SK-N-SH (cell line): ENCODE measurements at regions not wholly inside any gene's neighbourhood (a gene's known extent, or its start where the extent isn't known, plus 50 kb on each side); places are given as distances from the start of the nearest gene placed in this dataset.

Source experiments
- CTCF ChIA-PET: fragments of 300-600, 350-600 bp; formaldehyde crosslinking; extraction: SDS; loops from one replicate; lab custom pipeline; 2021; lab: Yijun Ruan, JAX
- POLR2A ChIA-PET: fragments of 350-600 bp; sonication (Branson Sonifier 250); formaldehyde crosslinking; extraction: SDS; loops from one replicate; lab custom pipeline; 2020; ENCODE audit warnings: antibody characterized with exemption, inconsistent platforms; lab: Yijun Ruan, JAX
- DNase-seq: peaks from one replicate; pipeline ENCODE4 v3.0.0; 2012
- H2AFZ ChIP-seq: fragments of 200-600 bp; sonication (generic); 2 replicates; pipeline ENCODE4 v1.8.1; 2016; ENCODE audit warnings: antibody characterized with exemption, mild to moderate bottlenecking, low read depth
- H3F3A ChIP-seq: fragments of 200-600 bp; sonication (generic); replicated peaks from 2 replicates; pipeline ENCODE3; 2016; ENCODE audit warnings: antibody characterized with exemption, mild to moderate bottlenecking; ENCODE audit not compliant: insufficient read depth
- H3K27ac ChIP-seq, 2 experiments: fragments of 200-500 bp in 1 of 2; fragments of 200-600 bp in 1 of 2; sonication (Bioruptor generic) in 1 of 2; sonication (generic), shearing (Covaris generic) in 1 of 2; 2 replicates each; pipeline versions ENCODE4 v1.5.1 to v1.6.1; 2014 to 2016; ENCODE audit warnings: low read depth in 2 of 2, inconsistent platforms in 1 of 2, low read length in 1 of 2, mild to moderate bottlenecking in 1 of 2, mixed read lengths in 1 of 2
- H3K27me3 ChIP-seq: fragments of 200-600 bp; sonication (generic), shearing (Covaris generic); 2 replicates; pipeline ENCODE4 v1.6.1; 2016; ENCODE audit warnings: mixed run types; ENCODE audit not compliant: insufficient read depth
- H3K36me3 ChIP-seq, 2 experiments: fragments of 200-500 bp in 1 of 2; fragments of 200-600 bp in 1 of 2; sonication (Bioruptor generic) in 1 of 2; sonication (generic) in 1 of 2; replicated peaks in 1 of 2; 2 replicates each; pipeline versions ENCODE3 to v1.5.1; 2014 to 2016; ENCODE audit warnings: low read length in 1 of 2, mild to moderate bottlenecking in 1 of 2; ENCODE audit not compliant: insufficient read depth in 2 of 2, control insufficient read depth in 1 of 2
- H3K4me1 ChIP-seq, 2 experiments: fragments of 200-500 bp in 1 of 2; fragments of 200-600 bp in 1 of 2; sonication (Bioruptor generic) in 1 of 2; sonication (generic), shearing (Covaris generic) in 1 of 2; 2 replicates each; pipeline versions ENCODE4 v1.5.1 to v1.6.1; 2014 to 2016; ENCODE audit warnings: low read depth in 1 of 2, low read length in 1 of 2, mixed run types in 1 of 2; ENCODE audit not compliant: insufficient read depth in 2 of 2, control insufficient read depth in 1 of 2
- H3K4me2 ChIP-seq: fragments of 200-600 bp; sonication (generic), shearing (Covaris generic); 2 replicates; pipeline ENCODE4 v1.6.1; 2017; ENCODE audit warnings: mixed run types
- H3K4me3 ChIP-seq, 2 experiments: fragments of 200-500 bp in 1 of 2; fragments of 200-600 bp in 1 of 2; sonication (Bioruptor generic) in 1 of 2; sonication (generic), shearing (Covaris generic) in 1 of 2; 2 replicates each; pipeline versions ENCODE4 v1.5.1 to v1.8.1; 2014 to 2016; ENCODE audit warnings: low read depth in 2 of 2, inconsistent platforms in 1 of 2, low read length in 1 of 2, mild to moderate bottlenecking in 1 of 2, mixed read lengths in 1 of 2, moderate library complexity in 1 of 2
- H3K79me2 ChIP-seq: fragments of 200-600 bp; sonication (generic); 2 replicates; pipeline ENCODE4 v1.8.1; 2017; ENCODE audit warnings: mild to moderate bottlenecking; ENCODE audit not compliant: insufficient read depth
- H3K9ac ChIP-seq: fragments of 200-600 bp; sonication (generic); 2 replicates; pipeline ENCODE4 v1.6.1; 2017; ENCODE audit warnings: mixed run types
- H3K9me2 ChIP-seq: fragments of 200-600 bp; sonication (generic); 2 replicates; pipeline ENCODE4 v1.6.1; 2017; ENCODE audit warnings: mixed run types
- H3K9me3 ChIP-seq: fragments of 200-600 bp; sonication (generic); 2 replicates; pipeline ENCODE4 v1.6.1; 2017; ENCODE audit warnings: mixed run types, mild to moderate bottlenecking, moderate library complexity
- H4K20me1 ChIP-seq: fragments of 200-600 bp; sonication (generic); 2 replicates; pipeline ENCODE4 v1.6.1; 2017; ENCODE audit warnings: mild to moderate bottlenecking, mixed run types; ENCODE audit not compliant: insufficient read depth
- CHD2 ChIP-seq: fragments of 150-350 bp; IDR thresholded peaks from 2 replicates; pipeline ENCODE4 v1.6.1; 2018; ENCODE audit warnings: low read length; ENCODE audit not compliant: partially characterized antibody
- ELF1 ChIP-seq: IDR thresholded peaks from 2 replicates; pipeline ENCODE4 v1.4.0; 2012
- EP300 ChIP-seq, 2 experiments: IDR thresholded peaks; 2 replicates each; pipeline versions ENCODE4 v1.4.0 to v1.6.1; 2012; ENCODE audit warnings: borderline replicate concordance in 1 of 2, low read depth in 1 of 2, low read length in 1 of 2
- FOXM1 ChIP-seq: IDR thresholded peaks from 2 replicates; pipeline ENCODE4 v1.4.0; 2012; ENCODE audit warnings: low read depth, mild to moderate bottlenecking
- JUND ChIP-seq: IDR thresholded peaks from 2 replicates; pipeline ENCODE4 v1.4.0; 2012
- MEF2A ChIP-seq: IDR thresholded peaks from 2 replicates; pipeline ENCODE4 v1.4.0; 2012; ENCODE audit warnings: low read depth, borderline replicate concordance
- MXI1 ChIP-seq: IDR thresholded peaks from 2 replicates; pipeline ENCODE4 v1.6.1; 2012; ENCODE audit warnings: mild to moderate bottlenecking, low read depth, low read length, improper control_type of control experiment
- NFIC ChIP-seq: IDR thresholded peaks from 2 replicates; pipeline ENCODE4 v1.4.0; 2012; ENCODE audit warnings: borderline replicate concordance
- POLR2AphosphoS5 ChIP-seq: IDR thresholded peaks from 2 replicates; pipeline ENCODE4 v1.6.1; 2012; ENCODE audit warnings: low read depth, low read length
- RCOR1 ChIP-seq: fragments of 150-350 bp; IDR thresholded peaks from 2 replicates; pipeline ENCODE4 v1.6.1; 2017; ENCODE audit warnings: antibody characterized with exemption, low read length
- RFX5 ChIP-seq: IDR thresholded peaks from 2 replicates; pipeline ENCODE4 v1.6.1; 2012; ENCODE audit warnings: mild to moderate bottlenecking, improper control_type of control experiment, low read length
- RXRA ChIP-seq: IDR thresholded peaks from 2 replicates; pipeline ENCODE4 v1.4.0; 2012; ENCODE audit warnings: low read depth, mild to moderate bottlenecking, borderline replicate concordance
- SIN3A ChIP-seq: IDR thresholded peaks from 2 replicates; pipeline ENCODE4 v1.6.1; 2012; ENCODE audit warnings: low read depth, mild to moderate bottlenecking, low read length, moderate library complexity, borderline replicate concordance
- TCF12 ChIP-seq: IDR thresholded peaks from 2 replicates; pipeline ENCODE4 v1.4.0; 2012
- USF1 ChIP-seq: IDR thresholded peaks from 2 replicates; pipeline ENCODE4 v1.4.0; 2012; ENCODE audit warnings: low read depth, borderline replicate concordance
- USF2 ChIP-seq: fragments of 150-350 bp; IDR thresholded peaks from 2 replicates; pipeline ENCODE4 v1.6.1; 2017; ENCODE audit warnings: antibody characterized with exemption, low read length, low read depth, borderline replicate concordance
- YY1 ChIP-seq: IDR thresholded peaks from 2 replicates; pipeline ENCODE4 v1.4.0; 2012; ENCODE audit warnings: low read depth, mild to moderate bottlenecking
- WGBS: methylation state at CpG from one replicate; pipeline ENCODE4 v1.1.6; 2017; ENCODE audit warnings: low lambda C conversion rate; 5-methylcytosine and 5-hydroxymethylcytosine counted together
- TF ChIP-seq, protein P1 (sequence below): fragments of 200-600 bp; sonication (generic); IDR thresholded peaks from 2 replicates; pipeline ENCODE4 v1.6.1; 2017; ENCODE audit warnings: antibody characterized with exemption, mild to moderate bottlenecking, moderate library complexity
- TF ChIP-seq, protein P2 (sequence below): IDR thresholded peaks from 2 replicates; pipeline ENCODE4; 2012
- TF ChIP-seq, protein P3 (sequence below): IDR thresholded peaks from 2 replicates; pipeline ENCODE4 v1.6.1; 2012; ENCODE audit warnings: mild to moderate bottlenecking, low read depth, low read length, moderate library complexity

GRCh38 chr6:56887086-56887485 lies 67.8 kb upstream of the BEND6 start:
- H3K27me3 ChIP-seq = no peaks in the 10 kb centered on the region
- ChIA-PET CTCF (interaction anchor here (0.9 to 3.6 kb wide), 3 partner anchors 16 to 249 kb away, joined by 4 to 11 read pairs (median 7); no protein-coding TSS in a partner anchor), POLR2A (no interaction called here)
- H3K4me1 ChIP-seq = peaks cover 3 to 6% of the 10 kb centered on the region in 2 experiments; a peak in 3 of 4 replicates
- H2AFZ ChIP-seq = no peak overlapping the region
- no peaks in the 10 kb centered on the region for H4K20me1 ChIP-seq
- no peak overlapping the region for H3K27ac ChIP-seq
- TF ChIP-seq MEF2A = no peak
- TF ChIP-seq, protein P1, sequence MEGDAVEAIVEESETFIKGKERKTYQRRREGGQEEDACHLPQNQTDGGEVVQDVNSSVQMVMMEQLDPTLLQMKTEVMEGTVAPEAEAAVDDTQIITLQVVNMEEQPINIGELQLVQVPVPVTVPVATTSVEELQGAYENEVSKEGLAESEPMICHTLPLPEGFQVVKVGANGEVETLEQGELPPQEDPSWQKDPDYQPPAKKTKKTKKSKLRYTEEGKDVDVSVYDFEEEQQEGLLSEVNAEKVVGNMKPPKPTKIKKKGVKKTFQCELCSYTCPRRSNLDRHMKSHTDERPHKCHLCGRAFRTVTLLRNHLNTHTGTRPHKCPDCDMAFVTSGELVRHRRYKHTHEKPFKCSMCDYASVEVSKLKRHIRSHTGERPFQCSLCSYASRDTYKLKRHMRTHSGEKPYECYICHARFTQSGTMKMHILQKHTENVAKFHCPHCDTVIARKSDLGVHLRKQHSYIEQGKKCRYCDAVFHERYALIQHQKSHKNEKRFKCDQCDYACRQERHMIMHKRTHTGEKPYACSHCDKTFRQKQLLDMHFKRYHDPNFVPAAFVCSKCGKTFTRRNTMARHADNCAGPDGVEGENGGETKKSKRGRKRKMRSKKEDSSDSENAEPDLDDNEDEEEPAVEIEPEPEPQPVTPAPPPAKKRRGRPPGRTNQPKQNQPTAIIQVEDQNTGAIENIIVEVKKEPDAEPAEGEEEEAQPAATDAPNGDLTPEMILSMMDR = no peak
- TF ChIP-seq ELF1 = no peak
- no peak for TF ChIP-seq USF1
- TF ChIP-seq FOXM1 = no peak
- TF ChIP-seq JUND = no peak
- TF ChIP-seq RFX5 = no peak
- TF ChIP-seq TCF12 = no peak
- no peak for TF ChIP-seq USF2
- H3F3A ChIP-seq = peaks cover 25% of the 10 kb centered on the region
- no peak overlapping the region for H3K4me2 ChIP-seq
- peaks cover 0 to 10% of the 10 kb centered on the region in 2 experiments for H3K36me3 ChIP-seq
- H3K79me2 ChIP-seq = peaks cover 12% of the 10 kb centered on the region
- WGBS = 100% methylated on average over 1 of the region's 1 CpG
- DNase-seq = no peak
- H3K9ac ChIP-seq = no peak overlapping the region
- no peaks in the 10 kb centered on the region for H3K9me2 ChIP-seq
- no peak overlapping the region for H3K4me3 ChIP-seq
- H3K9me3 ChIP-seq = no peaks in the 10 kb centered on the region

- no peak overlapping the region for H2AFZ ChIP-seq
- peaks cover 9% of the 10 kb centered on the region; the same call in 1 of the 2 replicates for H3K79me2 ChIP-seq
- no peak for DNase-seq
- no peak overlapping the region for H3K4me2 ChIP-seq
- H3K9ac ChIP-seq = no peak overlapping the region
- H3K9me2 ChIP-seq = no peaks in the 10 kb centered on the region
- H3K27me3 ChIP-seq = no peaks in the 10 kb centered on the region
- ChIA-PET POLR2A (no interaction called here), CTCF (interaction anchor here (1.0 to 2.1 kb wide), 2 partner anchors 25 to 26 kb away, joined by 3 to 6 read pairs; no protein-coding TSS in a partner anchor)
- no peak overlapping the region for H3K27ac ChIP-seq
- H3K4me1 ChIP-seq = no peaks in the 10 kb centered on the region; a peak in 1 of 4 replicates
- peaks cover 0 to 7% of the 10 kb centered on the region in 2 experiments for H3K36me3 ChIP-seq
- H4K20me1 ChIP-seq = no peaks in the 10 kb centered on the region
- WGBS = 96% methylated on average over 2 of the region's 2 CpGs
- no peak overlapping the region for H3K4me3 ChIP-seq
- H3K9me3 ChIP-seq = no peaks in the 10 kb centered on the region
- TF ChIP-seq POLR2AphosphoS5 = no peak
- TF ChIP-seq, protein P2, sequence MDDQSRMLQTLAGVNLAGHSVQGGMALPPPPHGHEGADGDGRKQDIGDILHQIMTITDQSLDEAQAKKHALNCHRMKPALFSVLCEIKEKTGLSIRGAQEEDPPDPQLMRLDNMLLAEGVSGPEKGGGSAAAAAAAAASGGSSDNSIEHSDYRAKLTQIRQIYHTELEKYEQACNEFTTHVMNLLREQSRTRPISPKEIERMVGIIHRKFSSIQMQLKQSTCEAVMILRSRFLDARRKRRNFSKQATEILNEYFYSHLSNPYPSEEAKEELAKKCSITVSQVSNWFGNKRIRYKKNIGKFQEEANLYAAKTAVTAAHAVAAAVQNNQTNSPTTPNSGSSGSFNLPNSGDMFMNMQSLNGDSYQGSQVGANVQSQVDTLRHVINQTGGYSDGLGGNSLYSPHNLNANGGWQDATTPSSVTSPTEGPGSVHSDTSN = no peak
- TF ChIP-seq USF2 = no peak
- TF ChIP-seq, protein P3, sequence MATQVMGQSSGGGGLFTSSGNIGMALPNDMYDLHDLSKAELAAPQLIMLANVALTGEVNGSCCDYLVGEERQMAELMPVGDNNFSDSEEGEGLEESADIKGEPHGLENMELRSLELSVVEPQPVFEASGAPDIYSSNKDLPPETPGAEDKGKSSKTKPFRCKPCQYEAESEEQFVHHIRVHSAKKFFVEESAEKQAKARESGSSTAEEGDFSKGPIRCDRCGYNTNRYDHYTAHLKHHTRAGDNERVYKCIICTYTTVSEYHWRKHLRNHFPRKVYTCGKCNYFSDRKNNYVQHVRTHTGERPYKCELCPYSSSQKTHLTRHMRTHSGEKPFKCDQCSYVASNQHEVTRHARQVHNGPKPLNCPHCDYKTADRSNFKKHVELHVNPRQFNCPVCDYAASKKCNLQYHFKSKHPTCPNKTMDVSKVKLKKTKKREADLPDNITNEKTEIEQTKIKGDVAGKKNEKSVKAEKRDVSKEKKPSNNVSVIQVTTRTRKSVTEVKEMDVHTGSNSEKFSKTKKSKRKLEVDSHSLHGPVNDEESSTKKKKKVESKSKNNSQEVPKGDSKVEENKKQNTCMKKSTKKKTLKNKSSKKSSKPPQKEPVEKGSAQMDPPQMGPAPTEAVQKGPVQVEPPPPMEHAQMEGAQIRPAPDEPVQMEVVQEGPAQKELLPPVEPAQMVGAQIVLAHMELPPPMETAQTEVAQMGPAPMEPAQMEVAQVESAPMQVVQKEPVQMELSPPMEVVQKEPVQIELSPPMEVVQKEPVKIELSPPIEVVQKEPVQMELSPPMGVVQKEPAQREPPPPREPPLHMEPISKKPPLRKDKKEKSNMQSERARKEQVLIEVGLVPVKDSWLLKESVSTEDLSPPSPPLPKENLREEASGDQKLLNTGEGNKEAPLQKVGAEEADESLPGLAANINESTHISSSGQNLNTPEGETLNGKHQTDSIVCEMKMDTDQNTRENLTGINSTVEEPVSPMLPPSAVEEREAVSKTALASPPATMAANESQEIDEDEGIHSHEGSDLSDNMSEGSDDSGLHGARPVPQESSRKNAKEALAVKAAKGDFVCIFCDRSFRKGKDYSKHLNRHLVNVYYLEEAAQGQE = no peak
- TF ChIP-seq RXRA = no peak
- TF ChIP-seq CHD2 = no peak
- TF ChIP-seq MEF2A = no peak
- no peak for TF ChIP-seq MXI1
- no peak for TF ChIP-seq SIN3A
- no peak for TF ChIP-seq RCOR1
- no peak for TF ChIP-seq ELF1
- TF ChIP-seq RFX5 = no peak
- no peak for TF ChIP-seq YY1
- TF ChIP-seq NFIC = no peak
- TF ChIP-seq EP300 (IDR thresholded peaks at IDR 0.05; ENCODE audit: borderline replicate concordance in 1 of 2, low read depth in 1 of 2, low read length in 1 of 2) = no peak
- H3F3A ChIP-seq = no peaks in the 10 kb centered on the region
These were observed 77.0 kb upstream of the BEND6 start for GRCh38 chr6:56877922-56878321.
